DOHH2 (cell line): ENCODE measurements at regions not wholly inside any gene's neighbourhood (a gene's known extent, or its start where the extent isn't known, plus 50 kb on each side); places are given as distances from the start of the nearest gene placed in this dataset.

Source experiments
- H3F3A ChIP-seq: fragments of 200-600 bp; sonication (generic), shearing (Covaris generic); 2 replicates; pipeline ENCODE4 v1.6.0; 2016; ENCODE audit warnings: antibody characterized with exemption, mild to moderate bottlenecking; ENCODE audit not compliant: control insufficient read depth, insufficient read depth
- H3K27ac ChIP-seq: fragments of 200-600 bp; sonication (generic); 2 replicates; pipeline ENCODE4 v1.5.1; 2014; ENCODE audit warnings: low read depth, mild to moderate bottlenecking, low read length, moderate library complexity
- H3K27me3 ChIP-seq: fragments of 200-600 bp; sonication (generic); 2 replicates; pipeline ENCODE4 v1.6.1; 2014; ENCODE audit warnings: mild to moderate bottlenecking, low read length, mixed read lengths; ENCODE audit not compliant: control insufficient read depth
- H3K36me3 ChIP-seq: fragments of 200-600 bp; sonication (generic); 2 replicates; pipeline ENCODE4 v1.6.1; 2014; ENCODE audit warnings: mild to moderate bottlenecking, low read length, moderate library complexity, mixed read lengths; ENCODE audit not compliant: control insufficient read depth
- H3K4me1 ChIP-seq: fragments of 200-600 bp; sonication (generic); 2 replicates; pipeline ENCODE4 v1.6.1; 2014; ENCODE audit warnings: mild to moderate bottlenecking, low read length, mixed read lengths; ENCODE audit not compliant: control insufficient read depth
- H3K4me2 ChIP-seq: fragments of 200-600 bp; sonication (generic); 2 replicates; pipeline ENCODE4 v1.6.0; 2014; ENCODE audit warnings: mild to moderate bottlenecking, low read length, moderate library complexity
- H3K4me3 ChIP-seq: fragments of 200-600 bp; sonication (generic); 2 replicates; pipeline ENCODE4 v1.5.1; 2014; ENCODE audit warnings: mild to moderate bottlenecking, low read length, mixed read lengths
- H3K79me2 ChIP-seq: fragments of 200-600 bp; sonication (generic); 2 replicates; pipeline ENCODE4 v1.6.1; 2014; ENCODE audit warnings: mild to moderate bottlenecking, low read length, mixed read lengths; ENCODE audit not compliant: control insufficient read depth
- H3K9me2 ChIP-seq: fragments of 200-600 bp; sonication (generic); replicated peaks from 2 replicates; pipeline ENCODE4 v1.6.1; 2014; ENCODE audit warnings: mild to moderate bottlenecking, low read length, mixed read lengths; ENCODE audit not compliant: control insufficient read depth
- H3K9me3 ChIP-seq: fragments of 200-600 bp; sonication (generic); 2 replicates; pipeline ENCODE4 v1.6.1; 2014; ENCODE audit warnings: antibody characterized with exemption, low read length, mixed read lengths; ENCODE audit not compliant: control insufficient read depth, insufficient read depth
- H4K20me1 ChIP-seq: fragments of 200-600 bp; sonication (generic); 2 replicates; pipeline ENCODE4 v1.6.0; 2014; ENCODE audit warnings: low read depth, mild to moderate bottlenecking, antibody characterized with exemption, low read length, moderate library complexity; ENCODE audit not compliant: control insufficient read depth, insufficient read depth
- CTCF ChIP-seq: fragments of 200-600 bp; sonication (generic); IDR thresholded peaks from one replicate; pipeline ENCODE4 v1.5.1; 2014; ENCODE audit warnings: antibody characterized with exemption, mild to moderate bottlenecking, low read depth, low read length; ENCODE audit not compliant: poor library complexity, severe bottlenecking
- EZH2phosphoT487 ChIP-seq: fragments of 200-600 bp; sonication (generic); IDR thresholded peaks from 2 replicates; pipeline ENCODE4 v1.6.1; 2017; ENCODE audit warnings: borderline replicate concordance, mild to moderate bottlenecking, antibody characterized with exemption, low read length, moderate library complexity, mixed read lengths

DNA sequence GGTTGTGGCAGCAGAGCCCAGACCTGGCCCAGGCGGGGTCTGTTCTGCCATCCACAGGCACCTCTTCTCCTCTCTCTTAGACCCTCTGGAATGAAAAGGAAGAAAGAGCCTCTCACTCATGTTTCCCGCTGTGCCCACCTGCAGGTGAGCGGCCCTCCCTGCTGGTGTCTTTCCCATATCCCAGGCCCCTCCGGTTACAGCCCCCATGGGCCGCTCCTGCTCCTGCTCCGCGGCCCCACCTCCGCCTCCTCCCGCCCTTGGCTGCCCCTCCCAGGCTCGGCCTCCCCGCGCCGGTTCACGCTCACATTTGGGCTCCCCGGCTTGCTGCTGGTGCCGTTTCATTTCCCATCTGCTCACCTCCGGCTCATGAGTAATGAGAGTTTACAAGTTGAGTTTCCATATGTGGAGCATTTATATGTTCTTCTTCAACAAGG is 98.7 kb upstream of the SDK2 start:
- Histone ChIP-seq H3F3A (no peaks in the 10 kb centered on the region), H3K9me3 (no peaks in the 10 kb centered on the region), H3K27ac (no peak overlapping the region), H3K36me3 (no peaks in the 10 kb centered on the region), H3K4me1 (peaks cover 23% of the 10 kb centered on the region), H3K4me2 (no peak overlapping the region), H4K20me1 (no peaks in the 10 kb centered on the region), H3K79me2 (no peaks in the 10 kb centered on the region), H3K4me3 (no peak overlapping the region), H3K9me2 (no peaks in the 10 kb centered on the region), H3K27me3 (peaks cover 3% of the 10 kb centered on the region; the same call in 1 of the 2 replicates)
- no peak for TF ChIP-seq CTCF
- TF ChIP-seq EZH2phosphoT487: no peak

- Histone ChIP-seq H3K36me3 (no peaks in the 10 kb centered on the region), H3K9me2 (no peaks in the 10 kb centered on the region), H4K20me1 (no peaks in the 10 kb centered on the region), H3K4me1 (peaks cover 23% of the 10 kb centered on the region), H3K27me3 (peaks cover 3% of the 10 kb centered on the region; the same call in 1 of the 2 replicates), H3K4me2 (peak overlapping the region; percentile 46), H3K9me3 (no peaks in the 10 kb centered on the region), H3K27ac (no peak overlapping the region), H3F3A (no peaks in the 10 kb centered on the region), H3K79me2 (no peaks in the 10 kb centered on the region), H3K4me3 (no peak overlapping the region)
- no peak for TF ChIP-seq CTCF
- TF ChIP-seq EZH2phosphoT487: no peak
These were observed 99.4 kb upstream of the SDK2 start for GRCh38 chr17:73743518-73744201.

DNA sequence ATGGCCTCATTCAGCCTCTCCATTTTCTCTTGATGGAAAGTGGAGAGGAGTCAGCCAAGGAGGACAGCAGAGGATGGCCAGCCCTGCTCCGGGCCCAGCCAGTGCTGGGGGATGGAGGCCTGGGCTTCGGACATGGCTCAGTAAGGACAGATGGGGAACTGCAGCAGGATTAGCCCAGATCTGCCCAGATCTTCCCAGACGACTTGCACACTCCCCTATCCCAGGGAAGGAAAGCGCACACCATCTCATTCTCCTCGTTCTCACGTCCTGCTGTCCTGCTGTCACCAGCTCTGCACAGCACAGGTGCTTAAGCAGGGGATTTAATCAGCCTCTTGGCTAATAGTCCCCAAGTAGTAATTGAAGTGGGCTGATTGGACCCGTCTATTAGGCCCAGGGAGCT is 100.2 kb upstream of the SDK2 start:
- Histone ChIP-seq H3K4me2 (peak overlapping the region; percentile 46), H4K20me1 (no peaks in the 10 kb centered on the region), H3F3A (no peaks in the 10 kb centered on the region), H3K9me2 (no peaks in the 10 kb centered on the region), H3K4me1 (peaks cover 23% of the 10 kb centered on the region), H3K4me3 (no peak overlapping the region), H3K27ac (no peak overlapping the region), H3K9me3 (no peaks in the 10 kb centered on the region), H3K79me2 (no peaks in the 10 kb centered on the region), H3K27me3 (peaks cover 5% of the 10 kb centered on the region; the same call in 1 of the 2 replicates), H3K36me3 (no peaks in the 10 kb centered on the region)
- no peak for TF ChIP-seq CTCF
- no peak for TF ChIP-seq EZH2phosphoT487
